Myocyte (in vitro differentiated cells): ENCODE measurements at regions not wholly inside any gene's neighbourhood (a gene's known extent, or its start where the extent isn't known, plus 50 kb on each side); places are given as distances from the start of the nearest gene placed in this dataset.
"Not testable (repeated sequence)": the region's sequence is repeated elsewhere in the genome, so short reads cannot be mapped to it uniquely, and the experiment has no call there.

Source experiments
- DNase-seq: peaks from one replicate; pipeline ENCODE4 v3.0.0-alpha.2; 2012; ENCODE audit warnings: low read depth

GRCh38 chr7:145134377-145134776 is 298.5 kb upstream of the TPK1 start:
- no peak for DNase-seq

GRCh38 chr7:145123502-145123901 is 287.6 kb upstream of the TPK1 start:
- DNase-seq = no peak

DNA sequence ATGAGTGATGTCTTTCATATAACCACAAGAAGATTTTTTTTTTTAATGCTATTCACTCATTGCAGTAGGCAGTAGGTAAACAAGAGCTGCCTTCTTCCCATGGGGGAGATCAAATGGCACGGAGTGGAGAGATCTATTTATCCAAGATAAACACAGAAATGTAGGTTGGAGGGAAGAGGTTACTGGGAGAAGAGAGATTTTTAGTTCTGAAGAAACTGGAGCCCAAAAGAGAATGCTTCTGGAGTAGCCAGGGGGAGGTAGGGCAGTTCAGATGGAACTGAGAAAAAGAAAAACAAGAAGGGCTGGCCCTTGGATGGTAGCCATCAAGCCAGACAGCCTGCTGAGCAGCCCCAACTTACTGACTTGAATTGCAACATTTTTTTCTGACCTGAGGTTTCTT is 270.1 kb upstream of the TPK1 start:
- DNase-seq = no peak

DNA sequence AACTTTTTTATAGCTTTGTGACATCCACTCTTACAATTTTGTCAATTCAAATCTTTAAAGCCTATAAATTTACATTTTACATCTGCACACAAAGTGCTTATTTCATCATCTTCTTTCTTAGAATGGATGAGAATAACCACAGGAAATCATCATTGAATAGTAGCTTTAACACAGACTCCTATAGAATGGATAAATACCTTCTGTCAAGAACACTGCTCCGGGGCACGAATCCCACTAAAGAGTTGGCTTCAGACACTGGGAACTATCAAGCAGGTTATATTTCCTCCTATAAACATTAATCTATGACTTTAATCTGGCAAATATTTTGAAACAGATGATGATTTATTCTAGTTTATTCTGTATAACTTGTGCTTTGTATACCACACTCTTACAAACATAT is 269.7 kb upstream of the TPK1 start:
- no peak for DNase-seq

DNA sequence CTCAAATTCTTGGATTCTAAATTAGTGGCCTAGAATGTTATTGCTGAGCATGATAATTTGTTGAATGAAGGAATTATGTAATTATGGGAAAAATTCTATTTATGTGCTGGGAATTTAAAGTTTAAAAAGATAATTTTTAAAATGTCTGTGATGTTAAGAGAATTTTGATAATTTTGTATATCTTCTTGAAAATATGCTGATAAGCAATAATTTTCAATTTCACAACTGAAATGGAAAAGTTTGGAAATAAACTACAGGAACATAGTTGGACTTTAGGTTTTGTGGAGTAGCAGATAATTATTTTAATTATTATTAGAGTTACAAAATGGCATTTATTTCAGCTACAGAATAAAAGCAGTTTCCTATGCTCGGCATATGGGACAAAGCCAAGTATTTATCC is 268.5 kb upstream of the TPK1 start:
- DNase-seq = no peak

DNA sequence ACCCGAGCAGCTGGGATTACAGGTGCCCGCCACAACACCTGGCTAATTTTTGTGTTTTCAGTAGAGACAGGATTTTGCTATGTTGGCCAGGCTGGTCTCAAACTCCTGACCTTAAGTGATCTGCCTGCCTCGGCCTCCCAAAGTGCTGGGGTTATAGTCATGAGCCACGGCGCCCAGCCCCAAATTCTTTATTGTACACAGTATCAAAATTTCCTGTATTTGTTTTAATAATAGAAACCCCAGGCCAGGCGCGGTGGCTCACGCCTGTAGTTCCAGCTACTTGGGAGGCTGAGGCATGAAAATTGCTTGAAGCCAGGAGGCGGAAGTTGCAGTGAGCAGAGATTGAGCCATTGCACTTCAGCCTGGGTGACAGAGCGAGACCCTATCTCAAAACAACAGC is 266.3 kb upstream of the TPK1 start:
- not testable (repeated sequence) for DNase-seq

DNA sequence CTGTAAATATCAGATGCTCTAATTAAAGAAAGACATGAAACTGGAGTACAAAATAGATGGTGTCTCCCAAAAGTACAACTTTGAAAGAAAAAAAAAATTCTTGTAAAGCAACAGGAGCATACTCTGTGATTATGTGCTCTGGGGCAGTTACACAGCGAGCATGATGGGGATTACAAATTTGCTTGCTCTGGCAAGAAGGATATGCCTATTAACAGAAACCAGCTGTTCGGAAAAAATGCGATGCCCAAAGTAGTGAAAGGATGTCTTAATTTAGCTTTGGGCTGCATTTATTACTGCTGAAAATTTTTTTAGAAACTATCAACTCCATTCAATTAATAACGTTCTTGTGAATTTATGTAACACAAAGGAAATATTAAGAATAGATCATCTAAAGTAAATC is 256.9 kb upstream of the TPK1 start:
- DNase-seq = peak; percentile 4

DNA sequence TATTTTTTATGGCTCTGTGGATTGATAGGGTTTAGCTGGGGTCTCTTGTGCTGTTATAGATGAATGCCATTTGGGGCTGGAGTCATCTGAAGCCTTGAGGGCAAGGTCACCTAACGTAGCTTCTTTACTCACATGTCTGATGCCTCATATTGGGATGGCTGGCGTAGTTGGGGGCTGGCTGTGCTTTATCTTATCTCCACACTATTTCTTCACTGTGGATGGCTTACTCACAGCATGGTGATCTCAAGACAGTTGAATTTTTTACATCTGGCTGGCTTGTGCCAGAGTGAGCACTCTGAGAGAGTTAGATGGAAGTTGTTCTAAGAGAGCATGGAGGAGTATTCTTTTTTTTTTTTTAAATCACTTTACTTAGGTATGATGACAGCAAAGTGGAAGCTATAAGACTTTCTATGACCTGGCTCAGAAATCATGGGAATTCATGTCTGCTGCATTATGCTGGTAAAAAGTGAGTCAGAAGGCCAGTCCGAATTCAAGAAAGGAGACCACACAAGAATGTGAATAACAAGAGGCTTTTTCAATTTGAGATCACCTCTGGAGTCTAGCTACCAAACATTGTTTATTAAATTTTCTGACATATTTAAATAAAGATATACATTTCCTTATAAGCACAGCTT is 252.4 kb upstream of the TPK1 start:
- DNase-seq = no peak

DNA sequence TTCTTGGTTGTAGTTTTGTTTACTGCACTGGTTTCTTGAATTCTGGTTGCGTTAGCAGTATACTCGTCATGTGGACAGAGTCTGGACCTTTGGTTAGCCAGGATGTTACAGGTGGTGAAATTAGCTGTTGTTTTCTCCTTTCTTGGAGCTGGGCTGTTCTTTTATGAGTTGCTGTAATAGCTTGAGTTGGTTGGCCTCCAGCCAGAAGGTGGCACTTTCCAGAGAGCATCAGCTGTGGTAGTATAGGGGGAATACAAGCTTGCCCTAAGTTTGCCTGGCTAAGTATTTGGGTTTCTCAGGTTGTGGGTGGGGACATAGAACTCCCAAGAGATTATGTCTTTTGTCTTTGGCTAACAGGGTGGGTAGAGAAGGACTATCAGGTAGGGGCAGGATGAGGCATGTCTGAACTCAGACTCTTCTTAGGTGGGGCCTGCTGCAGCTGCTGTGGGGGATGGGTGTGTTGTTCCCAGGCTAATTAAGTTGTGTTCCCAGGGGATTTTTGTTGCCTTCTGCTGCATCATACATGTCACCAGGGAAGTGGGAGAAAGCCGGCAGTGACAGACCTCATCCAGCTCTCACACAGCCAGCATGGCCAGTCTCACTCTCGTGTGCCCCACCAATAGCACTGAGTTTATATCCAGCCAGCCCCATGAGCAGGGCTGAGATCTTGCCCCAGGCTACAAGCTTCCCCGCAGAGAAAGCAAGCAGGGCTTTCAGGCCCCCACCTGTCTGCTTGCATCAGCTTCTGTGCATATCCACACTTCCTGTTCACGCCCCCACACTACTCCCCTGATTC is 246.7 kb upstream of the TPK1 start:
- no peak for DNase-seq

DNA sequence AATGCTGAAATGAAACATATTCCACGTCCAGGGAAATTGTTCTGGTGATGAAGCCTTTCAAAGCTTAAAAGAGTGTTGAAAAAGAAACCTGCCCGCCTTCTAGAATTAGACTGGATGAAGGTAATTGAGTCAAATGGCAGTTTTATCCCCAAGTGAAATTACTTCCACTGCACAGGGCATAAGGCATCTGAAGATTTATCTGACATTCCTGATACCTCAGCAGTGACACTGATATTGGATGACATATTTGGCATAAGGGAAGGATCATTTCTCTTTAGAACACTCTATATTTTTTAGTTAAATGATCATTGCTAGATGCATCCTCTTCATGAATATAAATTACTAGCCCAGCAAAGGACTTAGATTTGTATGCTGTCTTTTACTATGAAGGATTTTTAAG is 229.6 kb upstream of the TPK1 start:
- no peak for DNase-seq

DNA sequence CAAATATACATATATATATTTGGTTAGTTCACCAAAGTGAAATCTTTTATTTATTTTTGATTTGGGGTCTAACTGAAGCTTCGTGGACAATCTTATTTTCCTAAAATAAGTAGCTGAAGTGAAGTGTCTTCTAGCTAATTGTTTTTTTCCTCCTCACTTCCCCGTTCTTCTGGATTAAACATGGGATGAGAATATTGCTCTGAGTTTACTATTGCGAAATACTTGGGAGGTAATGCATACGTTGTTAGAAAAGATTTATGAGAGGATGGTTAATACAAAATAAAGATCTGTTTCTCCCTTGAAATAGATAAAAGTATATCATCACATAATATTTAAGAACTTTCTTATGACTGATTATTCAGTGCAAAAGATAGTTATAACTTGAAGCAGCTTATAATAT is 228.3 kb upstream of the TPK1 start:
- no peak for DNase-seq

DNA sequence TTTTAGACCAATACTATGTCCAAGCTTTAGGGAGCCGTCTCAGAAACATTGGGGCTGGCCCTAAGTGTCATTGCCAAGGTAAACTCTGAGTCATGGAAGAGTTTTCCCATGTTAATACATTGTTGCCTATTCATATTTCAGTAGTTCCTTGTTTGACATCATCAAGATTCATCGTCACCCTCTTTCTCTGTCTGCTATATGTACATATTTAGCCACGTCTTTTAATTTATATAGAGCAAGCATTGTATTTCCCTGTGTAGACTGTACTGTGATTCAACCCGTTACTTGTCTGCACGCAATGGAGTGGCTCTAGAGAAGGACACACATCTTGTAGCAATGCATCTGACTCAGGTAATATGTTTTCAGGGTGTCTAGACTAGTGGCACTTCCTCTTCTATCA is 217.9 kb upstream of the TPK1 start:
- no peak for DNase-seq

DNA sequence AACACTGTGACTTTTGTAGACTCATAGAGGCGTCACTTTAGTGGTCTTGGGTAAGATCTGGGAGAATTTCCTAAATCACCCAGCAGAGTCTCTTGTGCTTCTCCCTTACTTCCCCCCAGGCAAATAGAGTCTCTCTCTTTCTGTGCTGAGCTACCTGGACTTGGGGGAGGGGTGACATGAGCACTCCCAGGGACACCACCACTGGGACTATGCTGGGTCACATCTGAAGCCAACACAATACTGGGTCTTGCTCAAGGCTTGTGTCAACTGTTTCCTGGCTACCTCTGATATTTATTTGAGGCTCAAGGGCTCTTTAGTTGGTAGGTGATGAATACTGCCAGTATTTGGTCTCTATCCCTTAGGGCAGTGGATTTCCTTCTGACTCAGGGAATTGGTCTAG is 214.6 kb upstream of the TPK1 start:
- no peak for DNase-seq

- peak; percentile 19 for DNase-seq
Observed at GRCh38 chr7:145036604-145037405, 201.0 kb upstream of the TPK1 start.

DNA sequence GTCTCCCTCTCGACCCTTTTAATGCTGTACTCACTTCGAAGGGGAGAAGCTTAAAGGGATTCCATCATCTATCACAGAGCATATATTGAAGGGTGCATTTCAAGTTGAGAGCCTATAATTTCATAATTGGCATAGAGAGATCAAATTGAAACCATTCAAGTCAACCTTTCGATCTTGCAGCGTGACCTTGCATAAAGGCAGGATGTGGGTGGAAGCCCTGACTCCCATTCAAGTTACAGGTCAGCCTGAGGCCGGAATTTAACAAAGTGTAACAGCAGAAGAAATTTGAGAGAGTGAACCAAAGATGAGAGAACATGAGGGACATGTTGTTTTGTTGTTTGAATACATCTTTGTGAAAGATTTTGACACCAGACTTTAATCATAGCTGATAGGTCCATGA is 195.3 kb upstream of the TPK1 start:
- DNase-seq = no peak

- no peak for DNase-seq
Observed at GRCh38 chr7:145030754-145031153, 194.9 kb upstream of the TPK1 start.

DNA sequence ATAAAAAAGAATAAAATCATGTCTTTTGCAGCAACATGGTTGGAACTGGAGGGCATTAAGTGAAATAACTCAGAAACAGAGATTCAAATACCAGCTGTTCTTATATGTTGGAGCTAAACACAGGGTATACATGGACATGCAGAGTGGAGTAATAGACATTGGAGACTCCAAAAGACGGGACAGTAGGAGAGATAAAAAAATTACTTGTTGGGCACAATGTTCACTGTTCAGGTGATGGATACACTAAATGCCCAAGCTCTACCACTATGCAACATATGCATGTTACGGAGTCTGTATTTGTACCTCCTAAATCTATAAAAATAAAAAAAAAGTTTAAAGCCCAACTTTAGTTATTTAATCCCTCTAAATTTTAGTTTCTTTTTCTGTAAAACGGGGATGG is 184.6 kb upstream of the TPK1 start:
- peak; percentile 0 for DNase-seq

- DNase-seq = no peak
Observed at GRCh38 chr7:145016068-145016467, 180.2 kb upstream of the TPK1 start.

- DNase-seq = no peak
Observed at GRCh38 chr7:145009876-145010275, 174.0 kb upstream of the TPK1 start.

DNA sequence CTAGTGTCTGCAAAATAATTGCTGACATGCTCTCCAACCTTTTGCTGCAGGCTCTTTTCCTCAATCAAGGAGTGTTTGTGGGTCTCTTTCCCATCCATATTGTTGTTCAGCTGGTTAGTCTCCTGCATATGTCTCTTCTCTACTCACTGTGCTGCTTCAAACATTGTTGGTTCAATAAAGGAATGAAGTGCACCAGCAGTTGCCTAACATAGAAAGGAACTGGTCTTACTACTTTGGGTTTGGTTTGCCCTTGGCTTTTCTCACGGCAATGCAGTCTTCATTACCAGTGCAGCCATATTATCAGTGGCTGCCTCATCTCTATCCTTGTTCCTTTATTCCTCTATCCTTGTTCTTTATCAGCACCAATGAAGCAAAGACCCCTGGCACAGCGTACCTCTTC is 169.7 kb upstream of the TPK1 start:
- no peak for DNase-seq

- DNase-seq = no peak
Observed at GRCh38 chr7:144997512-144997911, 161.7 kb upstream of the TPK1 start.

DNA sequence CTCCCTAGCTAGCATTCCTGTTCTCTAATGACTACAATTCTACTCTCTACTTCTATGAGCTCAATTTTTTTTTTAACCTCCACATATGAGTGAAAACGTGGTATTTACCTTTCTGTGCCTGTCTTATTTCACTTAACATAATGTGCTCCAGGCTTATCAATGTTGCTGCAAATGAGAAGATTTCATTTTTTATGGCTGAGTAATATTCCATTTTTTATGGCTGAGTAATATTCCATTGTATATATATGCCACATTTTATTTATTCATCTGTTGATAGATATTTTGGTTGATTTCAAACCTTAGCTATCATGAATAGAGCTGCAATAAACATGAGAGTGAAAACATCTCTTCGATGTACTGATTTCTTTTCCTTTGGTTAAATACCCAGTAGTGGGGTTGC is 159.6 kb upstream of the TPK1 start:
- DNase-seq = no peak
